Liver (tissue), 3 donors: ENCODE measurements at regions not wholly inside any gene's neighbourhood (a gene's known extent, or its start where the extent isn't known, plus 50 kb on each side); places are given as distances from the start of the nearest gene placed in this dataset.

Source experiments
- ATF3 ChIP-seq: IDR thresholded peaks from 2 replicates; pipeline ENCODE4 v1.6.1; 2016; ENCODE audit warnings: antibody characterized with exemption
- CTCF ChIP-seq: fragments of 150-350 bp; IDR thresholded peaks from 2 replicates; pipeline ENCODE4 v1.5.1; 2017; ENCODE audit warnings: improper control_type of control experiment, low read depth, low read length; ENCODE audit not compliant: missing input control
- EGR1 ChIP-seq, 2 donors: IDR thresholded peaks; 2 replicates each; pipeline ENCODE4 v1.6.1; 2016 to 2018; ENCODE audit warnings: antibody characterized with exemption in 2 of 2, low read depth in 2 of 2
- GABPA ChIP-seq, 2 donors: IDR thresholded peaks in 1 of 2; conservative IDR thresholded peaks in 1 of 2; 2 replicates each; pipeline ENCODE4 v1.6.1; 2016; ENCODE audit warnings: antibody characterized with exemption in 2 of 2, mild to moderate bottlenecking in 1 of 2, moderate library complexity in 1 of 2
- JUND ChIP-seq, 2 donors: IDR thresholded peaks; 2 replicates each; pipeline ENCODE4 v1.6.1; 2016; ENCODE audit warnings: antibody characterized with exemption in 2 of 2
- MAX ChIP-seq: IDR thresholded peaks from 2 replicates; pipeline ENCODE4 v1.6.1; 2016; ENCODE audit warnings: antibody characterized with exemption
- NR2F2 ChIP-seq: IDR thresholded peaks from 2 replicates; pipeline ENCODE4 v1.6.1; 2016; ENCODE audit warnings: antibody characterized with exemption
- RAD21 ChIP-seq, 2 donors: IDR thresholded peaks; 2 replicates each; pipeline ENCODE4 v1.6.1; 2016; ENCODE audit warnings: antibody characterized with exemption in 2 of 2, mild to moderate bottlenecking in 2 of 2
- REST ChIP-seq: IDR thresholded peaks from 2 replicates; pipeline ENCODE4 v1.6.1; 2016; ENCODE audit warnings: antibody characterized with exemption, mild to moderate bottlenecking
- RXRA ChIP-seq, 2 donors: IDR thresholded peaks; 2 replicates each; pipeline ENCODE4 v1.6.1; 2017 to 2018; ENCODE audit warnings: antibody characterized with exemption in 2 of 2, mild to moderate bottlenecking in 1 of 2
- SP1 ChIP-seq: IDR thresholded peaks from 2 replicates; pipeline ENCODE4 v1.6.1; 2018; ENCODE audit warnings: antibody characterized with exemption, mild to moderate bottlenecking
- TAF1 ChIP-seq: conservative IDR thresholded peaks from 2 replicates; pipeline ENCODE4 v1.6.1; 2016; ENCODE audit warnings: antibody characterized with exemption, mild to moderate bottlenecking
- YY1 ChIP-seq: IDR thresholded peaks from 2 replicates; pipeline ENCODE4 v1.6.1; 2016; ENCODE audit warnings: antibody characterized with exemption, mild to moderate bottlenecking
- ZBTB33 ChIP-seq: IDR thresholded peaks from 2 replicates; pipeline ENCODE4 v1.6.1; 2016; ENCODE audit warnings: antibody characterized with exemption
- donor health status: healthy.
- donor health status: healthy.

GRCh38 chr1:185439727-185440415, 122.8 kb upstream of the IVNS1ABP start:
- TF ChIP-seq CTCF: no peak
- TF ChIP-seq MAX: no peak
- no peak for TF ChIP-seq RAD21 (IDR thresholded peaks at IDR 0.05)
- TF ChIP-seq TAF1: no peak
- TF ChIP-seq YY1: no peak
- TF ChIP-seq SP1: no peak
- no peak for TF ChIP-seq GABPA (IDR thresholded peaks at IDR 0.05 in 1 of 2, conservative IDR thresholded peaks at IDR 0.05 in 1 of 2)
- no peak for TF ChIP-seq RXRA (IDR thresholded peaks at IDR 0.05)
- TF ChIP-seq JUND (IDR thresholded peaks at IDR 0.05): no peak
- TF ChIP-seq ZBTB33: no peak
- no peak for TF ChIP-seq REST
- TF ChIP-seq EGR1 (IDR thresholded peaks at IDR 0.05; ENCODE audit: low read depth in 2 of 2): no peak
- TF ChIP-seq NR2F2: no peak
- no peak for TF ChIP-seq ATF3
